DOHH2 (cell line): ENCODE measurements at regions not wholly inside any gene's neighbourhood (a gene's known extent, or its start where the extent isn't known, plus 50 kb on each side); places are given as distances from the start of the nearest gene placed in this dataset.

Experiments used
- H3F3A ChIP-seq: fragments of 200-600 bp; sonication (generic), shearing (Covaris generic); 2 replicates; pipeline ENCODE4 v1.6.0; 2016; ENCODE audit warnings: antibody characterized with exemption, mild to moderate bottlenecking; ENCODE audit not compliant: control insufficient read depth, insufficient read depth
- H3K27ac ChIP-seq: fragments of 200-600 bp; sonication (generic); 2 replicates; pipeline ENCODE4 v1.5.1; 2014; ENCODE audit warnings: low read depth, mild to moderate bottlenecking, low read length, moderate library complexity
- H3K27me3 ChIP-seq: fragments of 200-600 bp; sonication (generic); 2 replicates; pipeline ENCODE4 v1.6.1; 2014; ENCODE audit warnings: mild to moderate bottlenecking, low read length, mixed read lengths; ENCODE audit not compliant: control insufficient read depth
- H3K36me3 ChIP-seq: fragments of 200-600 bp; sonication (generic); 2 replicates; pipeline ENCODE4 v1.6.1; 2014; ENCODE audit warnings: mild to moderate bottlenecking, low read length, moderate library complexity, mixed read lengths; ENCODE audit not compliant: control insufficient read depth
- H3K4me1 ChIP-seq: fragments of 200-600 bp; sonication (generic); 2 replicates; pipeline ENCODE4 v1.6.1; 2014; ENCODE audit warnings: mild to moderate bottlenecking, low read length, mixed read lengths; ENCODE audit not compliant: control insufficient read depth
- H3K4me2 ChIP-seq: fragments of 200-600 bp; sonication (generic); 2 replicates; pipeline ENCODE4 v1.6.0; 2014; ENCODE audit warnings: mild to moderate bottlenecking, low read length, moderate library complexity
- H3K4me3 ChIP-seq: fragments of 200-600 bp; sonication (generic); 2 replicates; pipeline ENCODE4 v1.5.1; 2014; ENCODE audit warnings: mild to moderate bottlenecking, low read length, mixed read lengths
- H3K79me2 ChIP-seq: fragments of 200-600 bp; sonication (generic); 2 replicates; pipeline ENCODE4 v1.6.1; 2014; ENCODE audit warnings: mild to moderate bottlenecking, low read length, mixed read lengths; ENCODE audit not compliant: control insufficient read depth
- H3K9me2 ChIP-seq: fragments of 200-600 bp; sonication (generic); replicated peaks from 2 replicates; pipeline ENCODE4 v1.6.1; 2014; ENCODE audit warnings: mild to moderate bottlenecking, low read length, mixed read lengths; ENCODE audit not compliant: control insufficient read depth
- H3K9me3 ChIP-seq: fragments of 200-600 bp; sonication (generic); 2 replicates; pipeline ENCODE4 v1.6.1; 2014; ENCODE audit warnings: antibody characterized with exemption, low read length, mixed read lengths; ENCODE audit not compliant: control insufficient read depth, insufficient read depth
- H4K20me1 ChIP-seq: fragments of 200-600 bp; sonication (generic); 2 replicates; pipeline ENCODE4 v1.6.0; 2014; ENCODE audit warnings: low read depth, mild to moderate bottlenecking, antibody characterized with exemption, low read length, moderate library complexity; ENCODE audit not compliant: control insufficient read depth, insufficient read depth
- EZH2phosphoT487 ChIP-seq: fragments of 200-600 bp; sonication (generic); IDR thresholded peaks from 2 replicates; pipeline ENCODE4 v1.6.1; 2017; ENCODE audit warnings: borderline replicate concordance, mild to moderate bottlenecking, antibody characterized with exemption, low read length, moderate library complexity, mixed read lengths
- TF ChIP-seq, protein P1 (sequence below): fragments of 200-600 bp; sonication (generic); IDR thresholded peaks from one replicate; pipeline ENCODE4 v1.5.1; 2014; ENCODE audit warnings: antibody characterized with exemption, mild to moderate bottlenecking, low read depth, low read length; ENCODE audit not compliant: poor library complexity, severe bottlenecking

DNA sequence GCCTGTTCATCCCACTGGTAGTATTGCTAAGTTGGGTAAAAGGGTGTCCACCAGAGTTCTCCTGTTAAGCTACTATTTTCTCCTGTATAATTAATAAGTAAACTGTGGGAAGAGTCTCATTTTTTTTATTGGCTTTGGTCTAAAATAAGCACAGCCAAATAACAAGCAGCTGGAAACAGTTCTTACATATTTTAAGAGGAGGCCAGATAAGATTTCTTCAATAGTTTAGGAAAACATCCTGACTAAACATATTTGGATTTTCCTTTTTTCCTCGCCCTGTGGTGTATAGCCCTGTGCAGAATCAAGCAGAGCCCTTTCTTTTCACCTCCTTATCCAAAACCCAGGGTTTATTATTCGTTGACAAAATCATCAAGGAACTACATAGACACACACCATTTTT is 122.2 kb upstream of the ZNF608 start:
- Histone ChIP-seq H3K4me1 (no peaks in the 10 kb centered on the region), H3K27ac (no peak overlapping the region), H3F3A (no peaks in the 10 kb centered on the region), H3K36me3 (no peaks in the 10 kb centered on the region), H4K20me1 (no peaks in the 10 kb centered on the region), H3K4me3 (no peak overlapping the region), H3K79me2 (no peaks in the 10 kb centered on the region), H3K9me2 (no peaks in the 10 kb centered on the region), H3K27me3 (no peaks in the 10 kb centered on the region), H3K4me2 (no peak overlapping the region), H3K9me3 (no peaks in the 10 kb centered on the region)
- TF ChIP-seq EZH2phosphoT487, result no peak
- TF ChIP-seq, protein P1, sequence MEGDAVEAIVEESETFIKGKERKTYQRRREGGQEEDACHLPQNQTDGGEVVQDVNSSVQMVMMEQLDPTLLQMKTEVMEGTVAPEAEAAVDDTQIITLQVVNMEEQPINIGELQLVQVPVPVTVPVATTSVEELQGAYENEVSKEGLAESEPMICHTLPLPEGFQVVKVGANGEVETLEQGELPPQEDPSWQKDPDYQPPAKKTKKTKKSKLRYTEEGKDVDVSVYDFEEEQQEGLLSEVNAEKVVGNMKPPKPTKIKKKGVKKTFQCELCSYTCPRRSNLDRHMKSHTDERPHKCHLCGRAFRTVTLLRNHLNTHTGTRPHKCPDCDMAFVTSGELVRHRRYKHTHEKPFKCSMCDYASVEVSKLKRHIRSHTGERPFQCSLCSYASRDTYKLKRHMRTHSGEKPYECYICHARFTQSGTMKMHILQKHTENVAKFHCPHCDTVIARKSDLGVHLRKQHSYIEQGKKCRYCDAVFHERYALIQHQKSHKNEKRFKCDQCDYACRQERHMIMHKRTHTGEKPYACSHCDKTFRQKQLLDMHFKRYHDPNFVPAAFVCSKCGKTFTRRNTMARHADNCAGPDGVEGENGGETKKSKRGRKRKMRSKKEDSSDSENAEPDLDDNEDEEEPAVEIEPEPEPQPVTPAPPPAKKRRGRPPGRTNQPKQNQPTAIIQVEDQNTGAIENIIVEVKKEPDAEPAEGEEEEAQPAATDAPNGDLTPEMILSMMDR, result no peak

DNA sequence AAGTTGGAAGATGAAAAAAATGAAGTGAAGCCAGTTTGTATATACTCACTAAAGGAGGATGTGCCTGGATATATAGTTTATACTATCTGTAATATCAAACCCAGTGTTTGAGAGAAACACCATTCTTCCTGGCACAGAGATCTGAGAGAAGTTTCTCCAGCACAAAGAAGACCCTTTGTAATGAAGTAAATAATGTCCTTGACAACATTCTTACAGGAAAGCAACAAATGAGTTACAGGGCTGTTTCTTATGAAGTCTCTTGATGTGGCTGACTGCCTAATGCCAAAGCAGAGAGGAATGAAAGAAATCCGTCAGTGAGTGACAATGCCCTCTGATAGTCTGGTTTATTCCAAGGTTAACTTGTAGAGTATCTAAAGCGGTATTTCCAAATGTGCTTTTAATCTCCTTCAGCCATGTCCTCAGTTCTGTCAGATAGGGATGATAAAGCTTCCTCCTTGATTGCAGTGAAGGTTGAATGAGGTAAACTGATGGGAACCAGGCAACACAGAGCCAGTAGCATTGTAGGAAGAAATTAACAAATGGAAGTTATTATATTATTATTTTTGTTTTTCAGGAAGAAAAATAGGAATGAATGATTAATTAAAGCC is 123.1 kb upstream of the ZNF608 start:
- TF ChIP-seq, protein P1, result no peak
- no peak for TF ChIP-seq EZH2phosphoT487
- H3K4me1 ChIP-seq, result no peaks in the 10 kb centered on the region
- no peaks in the 10 kb centered on the region for H3K9me2 ChIP-seq

DNA sequence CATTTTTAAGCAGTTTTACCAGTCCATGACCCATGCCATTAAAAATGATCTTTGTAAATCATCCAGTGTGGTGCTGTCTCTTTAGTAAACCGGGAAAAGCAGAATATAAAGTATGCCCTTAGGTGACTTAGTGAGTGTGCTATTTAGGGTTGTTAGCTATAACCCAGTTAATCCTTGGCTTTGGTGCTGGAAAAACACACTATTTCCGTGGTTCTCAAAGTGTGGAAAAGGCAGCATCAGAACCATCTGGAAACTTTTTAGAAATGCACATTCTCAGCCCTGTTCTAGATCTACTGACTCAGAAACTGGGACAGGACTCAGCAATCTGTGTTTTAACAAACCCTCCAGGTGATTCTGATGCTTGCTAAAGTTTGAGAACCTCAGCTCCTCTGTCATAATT is 123.6 kb upstream of the ZNF608 start:
- H3K27ac ChIP-seq, result no peak overlapping the region
- H3K9me3 ChIP-seq, result no peaks in the 10 kb centered on the region
- H3K27me3 ChIP-seq, result no peaks in the 10 kb centered on the region
- no peak overlapping the region for H3K4me2 ChIP-seq
- H3F3A ChIP-seq, result no peaks in the 10 kb centered on the region
- TF ChIP-seq, protein P1, result no peak
- no peak for TF ChIP-seq EZH2phosphoT487
- H3K4me3 ChIP-seq, result no peak overlapping the region
- H3K4me1 ChIP-seq, result no peaks in the 10 kb centered on the region
- no peaks in the 10 kb centered on the region for H4K20me1 ChIP-seq
- H3K9me2 ChIP-seq, result no peaks in the 10 kb centered on the region
- H3K36me3 ChIP-seq, result no peaks in the 10 kb centered on the region
- no peaks in the 10 kb centered on the region for H3K79me2 ChIP-seq

More for the DNA sequence above, 123.1 kb upstream of the ZNF608 start:
- H3F3A ChIP-seq, result no peaks in the 10 kb centered on the region
- no peak overlapping the region for H3K4me2 ChIP-seq
- no peak overlapping the region for H3K4me3 ChIP-seq
- H3K79me2 ChIP-seq, result no peaks in the 10 kb centered on the region
- no peaks in the 10 kb centered on the region for H3K27me3 ChIP-seq
- H4K20me1 ChIP-seq, result no peaks in the 10 kb centered on the region
- no peak overlapping the region for H3K27ac ChIP-seq
- no peaks in the 10 kb centered on the region for H3K9me3 ChIP-seq
- no peaks in the 10 kb centered on the region for H3K36me3 ChIP-seq
